ENCODE measurements at regions not wholly inside any gene's neighbourhood (a gene's known extent, or its start where the extent isn't known, plus 50 kb on each side); places are given as distances from the start of the nearest gene placed in this dataset.

DNA sequence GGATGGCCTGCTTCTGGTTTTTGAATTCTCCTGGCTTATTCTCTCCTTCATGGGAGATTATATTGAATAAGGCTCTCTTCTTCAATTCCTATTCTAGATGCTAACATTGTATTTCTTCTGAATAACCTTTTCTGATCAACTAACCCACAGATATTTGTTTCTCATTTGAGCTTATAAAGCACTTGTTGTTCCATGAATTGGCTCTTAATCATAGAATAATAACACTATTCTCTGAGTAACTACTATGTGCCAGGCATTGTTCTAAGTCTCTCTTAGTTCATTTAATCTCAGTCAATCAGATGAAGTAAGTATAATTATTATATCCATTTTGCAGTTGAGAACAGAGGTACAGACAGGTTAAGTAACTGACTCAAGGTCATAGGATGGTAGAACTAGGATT lies 136.3 kb upstream of the MLIP start:
- Mint-ChIP-seq H3K27me3 (ENCODE audit: unreplicated experiment) (no peaks in the 10 kb centered on the region), H3K4me1 (ENCODE audit: low read depth, unreplicated experiment) (peaks cover 9% of the 10 kb centered on the region), H3K36me3 (ENCODE audit: insufficient read depth, unreplicated experiment) (no peaks in the 10 kb centered on the region), H3K27ac (ENCODE audit: unreplicated experiment) (no peak overlapping the region), H3K9me3 (ENCODE audit: low read depth, unreplicated experiment) (no peaks in the 10 kb centered on the region), H3K4me3 (ENCODE audit: low read depth, unreplicated experiment) (no peak overlapping the region)
- TF ChIP-seq, protein P1, sequence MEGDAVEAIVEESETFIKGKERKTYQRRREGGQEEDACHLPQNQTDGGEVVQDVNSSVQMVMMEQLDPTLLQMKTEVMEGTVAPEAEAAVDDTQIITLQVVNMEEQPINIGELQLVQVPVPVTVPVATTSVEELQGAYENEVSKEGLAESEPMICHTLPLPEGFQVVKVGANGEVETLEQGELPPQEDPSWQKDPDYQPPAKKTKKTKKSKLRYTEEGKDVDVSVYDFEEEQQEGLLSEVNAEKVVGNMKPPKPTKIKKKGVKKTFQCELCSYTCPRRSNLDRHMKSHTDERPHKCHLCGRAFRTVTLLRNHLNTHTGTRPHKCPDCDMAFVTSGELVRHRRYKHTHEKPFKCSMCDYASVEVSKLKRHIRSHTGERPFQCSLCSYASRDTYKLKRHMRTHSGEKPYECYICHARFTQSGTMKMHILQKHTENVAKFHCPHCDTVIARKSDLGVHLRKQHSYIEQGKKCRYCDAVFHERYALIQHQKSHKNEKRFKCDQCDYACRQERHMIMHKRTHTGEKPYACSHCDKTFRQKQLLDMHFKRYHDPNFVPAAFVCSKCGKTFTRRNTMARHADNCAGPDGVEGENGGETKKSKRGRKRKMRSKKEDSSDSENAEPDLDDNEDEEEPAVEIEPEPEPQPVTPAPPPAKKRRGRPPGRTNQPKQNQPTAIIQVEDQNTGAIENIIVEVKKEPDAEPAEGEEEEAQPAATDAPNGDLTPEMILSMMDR (IDR thresholded peaks at IDR 0.05; ENCODE audit: unreplicated experiment): no peak
- DNase-seq: no peak
- intact Hi-C loops (cut with micrococcal nuclease; ENCODE audit: unreplicated experiment): loop anchor here (5.0 kb wide), 1 partner anchor 722 kb away; no protein-coding TSS in a partner anchor
- BruUV-seq (replicated peaks): no TSS peak
- CTCF ChIA-PET: interaction anchor here (0.7 kb wide), 1 partner anchor 61 kb away, joined by 3 read pairs; no protein-coding TSS in a partner anchor

DNA sequence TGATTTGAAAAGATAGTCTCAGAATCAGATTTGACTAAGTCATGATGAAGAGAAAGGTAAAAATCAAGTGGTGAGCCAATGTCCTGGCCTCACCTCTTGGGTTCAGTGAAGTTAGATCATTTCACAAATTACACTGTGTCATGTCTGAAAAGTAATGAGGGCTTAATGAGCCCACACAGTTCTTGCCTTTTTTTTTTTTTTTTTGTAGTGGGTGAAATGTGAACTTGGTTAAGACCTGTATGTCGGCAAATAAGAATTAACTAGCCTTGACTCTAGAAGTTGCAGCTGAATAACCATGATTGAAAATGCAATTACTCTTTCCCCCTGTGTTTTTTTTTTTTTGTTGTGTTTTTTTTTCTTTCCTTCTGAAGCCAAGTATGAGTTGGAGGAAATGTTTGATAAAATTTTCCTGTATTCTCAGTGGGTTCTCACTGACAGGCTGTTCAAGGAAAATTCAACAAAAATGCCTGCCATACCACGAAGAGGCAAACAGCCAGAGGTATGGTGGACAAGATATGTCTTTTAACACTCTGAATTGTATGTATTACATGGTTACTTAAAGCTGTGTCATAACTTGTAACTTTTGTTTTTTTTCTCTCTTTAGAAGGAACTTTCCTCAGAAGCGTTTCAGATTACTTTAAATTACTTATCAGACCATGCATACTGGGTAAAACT lies 135.2 kb upstream of the MLIP start:
- Mint-ChIP-seq H3K9me3 (ENCODE audit: low read depth, unreplicated experiment) (no peaks in the 10 kb centered on the region), H3K4me1 (ENCODE audit: low read depth, unreplicated experiment) (peaks cover 9% of the 10 kb centered on the region), H3K27ac (ENCODE audit: unreplicated experiment) (no peak overlapping the region), H3K36me3 (ENCODE audit: insufficient read depth, unreplicated experiment) (no peaks in the 10 kb centered on the region), H3K27me3 (ENCODE audit: unreplicated experiment) (no peaks in the 10 kb centered on the region), H3K4me3 (ENCODE audit: low read depth, unreplicated experiment) (no peak overlapping the region)
- BruUV-seq (replicated peaks): no TSS peak
- CTCF ChIA-PET: interaction anchor here (0.7 kb wide), 2 partner anchors 497 to 635 kb away, joined by 3 read pairs; no protein-coding TSS in a partner anchor
- TF ChIP-seq, protein P1 (IDR thresholded peaks at IDR 0.05; ENCODE audit: unreplicated experiment): no peak
- no peak for DNase-seq
- intact Hi-C loops (cut with micrococcal nuclease; ENCODE audit: unreplicated experiment): loop anchor here (5.0 kb wide), 1 partner anchor 721 kb away; no protein-coding TSS in a partner anchor

DNA sequence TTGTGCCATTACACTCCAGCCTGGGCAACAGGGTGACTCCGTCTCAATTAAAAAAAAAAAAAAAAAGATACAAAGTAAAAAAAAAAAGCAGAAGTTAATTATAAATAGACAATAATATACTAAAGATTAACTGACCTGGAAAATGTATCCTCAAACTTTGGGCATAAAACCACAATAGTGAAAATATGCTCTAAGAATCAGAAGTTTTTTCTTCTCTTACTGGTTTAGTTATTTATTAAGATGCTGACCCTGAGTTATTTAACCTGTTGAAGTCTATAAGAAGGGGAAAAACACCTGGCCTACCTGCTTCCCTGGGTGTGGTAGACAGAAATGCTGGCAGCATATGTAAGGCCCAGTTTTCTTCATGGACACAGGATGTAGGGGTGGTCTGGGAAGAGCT lies 133.7 kb upstream of the MLIP start:
- CTCF ChIA-PET: no interaction called here
- H3K27me3 Mint-ChIP-seq (ENCODE audit: unreplicated experiment): no peaks in the 10 kb centered on the region
- peaks cover 19% of the 10 kb centered on the region for H3K4me1 Mint-ChIP-seq (ENCODE audit: low read depth, unreplicated experiment)
- TF ChIP-seq, protein P1 (IDR thresholded peaks at IDR 0.05; ENCODE audit: unreplicated experiment): no peak
- no TSS peak for BruUV-seq (replicated peaks)
- intact Hi-C loops (cut with micrococcal nuclease; ENCODE audit: unreplicated experiment): loop anchor here (5.0 kb wide), 1 partner anchor 720 kb away; no protein-coding TSS in a partner anchor
- no peak overlapping the region for H3K27ac Mint-ChIP-seq (ENCODE audit: unreplicated experiment)
- no peak overlapping the region for H3K4me3 Mint-ChIP-seq (ENCODE audit: low read depth, unreplicated experiment)
- H3K9me3 Mint-ChIP-seq (ENCODE audit: low read depth, unreplicated experiment): no peaks in the 10 kb centered on the region
- H3K36me3 Mint-ChIP-seq (ENCODE audit: insufficient read depth, unreplicated experiment): peaks cover 5% of the 10 kb centered on the region
- no peak for DNase-seq

DNA sequence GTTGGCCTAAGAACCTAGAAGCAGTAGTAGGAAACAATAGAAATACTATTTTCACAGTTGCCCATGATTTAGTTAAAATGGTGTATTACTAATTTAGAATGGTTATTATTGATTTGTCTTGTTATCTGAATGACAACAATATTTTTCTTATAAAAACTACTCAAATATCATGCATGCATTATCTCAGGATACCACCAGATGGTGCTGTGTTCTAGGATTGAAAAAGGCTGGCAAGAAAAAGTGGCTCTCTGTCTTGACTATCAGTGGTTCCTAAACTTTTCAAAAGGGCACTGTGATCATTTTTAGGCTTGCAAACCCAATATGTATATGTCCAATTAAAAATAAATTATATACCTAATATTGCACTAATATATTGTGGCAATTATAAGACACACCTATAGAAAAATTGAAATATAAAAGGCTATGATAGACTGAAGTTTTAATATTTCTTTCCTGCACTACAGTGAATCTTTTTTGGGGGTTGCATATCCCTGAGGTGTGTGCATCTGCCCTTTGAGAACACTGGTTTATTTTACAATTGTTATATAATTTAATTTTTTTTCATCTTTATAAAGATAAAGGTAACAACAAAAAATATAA lies 131.7 kb upstream of the MLIP start:
- peak; percentile 43 for DNase-seq
- no TSS peak for BruUV-seq (replicated peaks)
- intact Hi-C loops (cut with micrococcal nuclease; ENCODE audit: unreplicated experiment): loop anchor here (5.0 to 10.0 kb wide), 4 partner anchors 158 to 898 kb away; no protein-coding TSS in a partner anchor
- no peaks in the 10 kb centered on the region for H3K27me3 Mint-ChIP-seq (ENCODE audit: unreplicated experiment)
- H3K4me3 Mint-ChIP-seq (ENCODE audit: low read depth, unreplicated experiment): no peak overlapping the region
- peaks cover 5% of the 10 kb centered on the region for H3K36me3 Mint-ChIP-seq (ENCODE audit: insufficient read depth, unreplicated experiment)
- H3K4me1 Mint-ChIP-seq (ENCODE audit: low read depth, unreplicated experiment): peaks cover 37% of the 10 kb centered on the region
- no peaks in the 10 kb centered on the region for H3K9me3 Mint-ChIP-seq (ENCODE audit: low read depth, unreplicated experiment)
- TF ChIP-seq, protein P1 (IDR thresholded peaks at IDR 0.05; ENCODE audit: unreplicated experiment): peak; percentile 72
- CTCF ChIA-PET: no interaction called here
- H3K27ac Mint-ChIP-seq (ENCODE audit: unreplicated experiment): no peak overlapping the region

All from Calu3 (cell line).